IMR-90 (cell line): ENCODE measurements at regions not wholly inside any gene's neighbourhood (a gene's known extent, or its start where the extent isn't known, plus 50 kb on each side); places are given as distances from the start of the nearest gene placed in this dataset.

Experiments
- CEBPB ChIP-seq: IDR thresholded peaks from 2 replicates; pipeline ENCODE4 v1.6.1; 2012; ENCODE audit warnings: low read depth, low read length, improper control_type of control experiment
- CTCF ChIP-seq: conservative IDR thresholded peaks from 2 replicates; pipeline ENCODE4 v1.5.1; 2012; ENCODE audit warnings: mild to moderate bottlenecking, low read depth, low read length, improper control_type of control experiment
- FOS ChIP-seq: fragments of 150-350 bp; IDR thresholded peaks from 2 replicates; pipeline ENCODE4 v1.6.1; 2016; ENCODE audit warnings: low read depth, low read length
- MAZ ChIP-seq: IDR thresholded peaks from 2 replicates; pipeline ENCODE4 v1.6.1; 2012; ENCODE audit warnings: low read depth, mild to moderate bottlenecking, low read length, improper control_type of control experiment, moderate library complexity, borderline replicate concordance
- MXI1 ChIP-seq: IDR thresholded peaks from 2 replicates; pipeline ENCODE4 v1.6.1; 2012; ENCODE audit warnings: low read depth, mild to moderate bottlenecking, low read length, moderate library complexity, borderline replicate concordance
- NFE2L2 ChIP-seq: fragments of 150-350 bp; IDR thresholded peaks from 2 replicates; pipeline ENCODE4 v1.6.1; 2016; ENCODE audit warnings: low read depth, mild to moderate bottlenecking, low read length
- POLR2A ChIP-seq: IDR thresholded peaks from 2 replicates; pipeline ENCODE4 v1.6.1; 2012; ENCODE audit warnings: mild to moderate bottlenecking, low read depth, low read length
- RAD21 ChIP-seq: IDR thresholded peaks from 2 replicates; pipeline ENCODE4 v1.6.1; 2012; ENCODE audit warnings: low read length, improper control_type of control experiment
- SMC3 ChIP-seq: fragments of 150-350 bp; IDR thresholded peaks from 2 replicates; pipeline ENCODE4 v1.6.1; 2016; ENCODE audit warnings: low read depth, mild to moderate bottlenecking, antibody characterized with exemption, low read length, moderate library complexity

GRCh38 chr18:65082907-65083306 is 667.9 kb upstream of the CDH7 start:
- no peak for TF ChIP-seq CTCF
- no peak for TF ChIP-seq RAD21
- no peak for TF ChIP-seq NFE2L2
- TF ChIP-seq CEBPB = no peak
- TF ChIP-seq FOS = no peak
- TF ChIP-seq MAZ = no peak
- no peak for TF ChIP-seq POLR2A
- TF ChIP-seq MXI1 = no peak
- no peak for TF ChIP-seq SMC3
